NCI-H1436 treated with DMSO at 0.1 percent for 48 hours (cell line): ENCODE measurements at regions not wholly inside any gene's neighbourhood (a gene's known extent, or its start where the extent isn't known, plus 50 kb on each side); places are given as distances from the start of the nearest gene placed in this dataset.

Experiments used
- DNase-seq: peaks from one replicate; lab custom pipeline; 2025; lab: John Stamatoyannopoulos, UW

DNA sequence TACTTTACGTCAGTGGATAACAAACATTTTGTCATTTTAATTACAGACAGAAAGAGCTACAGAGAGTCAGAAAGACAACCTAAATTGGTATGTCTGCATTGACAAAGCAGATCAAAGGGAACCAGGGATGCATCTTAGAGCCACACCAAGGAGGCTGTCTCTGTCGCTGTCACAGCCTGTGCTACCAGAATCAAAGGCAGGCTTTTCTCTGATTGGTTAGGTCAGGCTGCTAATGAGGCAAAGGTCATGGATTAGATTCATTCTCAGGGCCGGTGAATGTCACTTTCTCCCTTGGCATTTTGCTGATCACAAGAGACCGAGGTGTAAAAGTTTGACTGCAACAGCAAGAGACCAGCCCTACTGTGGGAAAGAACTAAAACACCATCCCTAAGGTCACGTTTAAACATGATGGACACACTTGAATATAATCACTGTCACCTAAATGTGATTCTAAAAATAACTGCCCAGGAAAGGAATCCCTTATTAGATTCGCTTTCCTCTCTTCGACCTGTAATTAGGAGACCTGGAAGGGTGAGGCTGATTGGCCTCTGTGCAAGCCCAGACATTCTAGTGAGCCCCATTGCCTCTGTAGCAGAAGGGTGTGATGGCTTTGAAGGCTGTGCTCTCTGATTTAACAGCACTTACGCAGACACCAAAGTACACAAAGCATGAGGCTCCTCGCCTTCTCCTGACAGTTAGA lies 314.4 kb upstream of the NBEA start:
- DNase-seq: no peak

DNA sequence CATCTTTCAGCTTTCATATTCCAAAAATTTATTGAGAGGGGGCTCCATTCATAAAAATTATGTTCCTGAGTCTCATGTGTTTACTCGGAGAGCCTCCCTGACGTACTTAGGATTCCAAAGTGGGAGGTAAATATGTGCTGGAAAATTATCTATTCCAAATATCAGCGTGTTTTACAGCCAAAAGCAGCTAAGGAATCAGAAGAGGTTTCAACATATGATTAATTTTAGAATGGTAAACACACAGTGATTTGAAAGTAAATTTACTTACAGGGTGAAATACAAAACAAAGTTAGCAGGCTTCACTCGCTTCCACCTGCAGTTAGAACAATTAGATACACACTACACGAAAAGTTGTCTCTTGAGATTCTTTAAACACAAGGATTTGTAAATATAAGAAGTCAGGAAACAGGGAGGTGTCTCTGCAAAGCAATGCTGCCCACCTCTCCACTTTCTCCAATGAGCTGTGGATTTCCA lies 313.8 kb upstream of the NBEA start:
- DNase-seq: no peak

DNA sequence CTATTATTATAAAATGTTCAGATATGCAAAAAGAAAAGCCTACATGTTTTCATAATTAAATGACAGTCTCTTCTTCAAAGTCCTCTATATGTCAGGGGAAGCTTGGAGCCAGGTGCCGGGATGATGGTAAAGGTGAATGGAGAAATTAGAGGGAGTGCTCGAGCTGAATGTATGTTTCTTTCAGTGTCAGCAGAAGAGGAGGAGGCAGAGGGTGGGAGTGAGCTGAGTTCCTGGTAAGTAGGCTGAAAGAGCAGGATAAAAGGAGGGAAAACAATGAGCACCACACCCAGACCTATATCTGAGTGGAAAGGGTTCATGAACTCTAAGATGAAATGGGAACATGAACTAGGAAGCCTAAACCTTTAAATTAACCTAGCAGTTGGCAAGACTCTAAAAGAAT lies 307.6 kb upstream of the NBEA start:
- DNase-seq: no peak

DNA sequence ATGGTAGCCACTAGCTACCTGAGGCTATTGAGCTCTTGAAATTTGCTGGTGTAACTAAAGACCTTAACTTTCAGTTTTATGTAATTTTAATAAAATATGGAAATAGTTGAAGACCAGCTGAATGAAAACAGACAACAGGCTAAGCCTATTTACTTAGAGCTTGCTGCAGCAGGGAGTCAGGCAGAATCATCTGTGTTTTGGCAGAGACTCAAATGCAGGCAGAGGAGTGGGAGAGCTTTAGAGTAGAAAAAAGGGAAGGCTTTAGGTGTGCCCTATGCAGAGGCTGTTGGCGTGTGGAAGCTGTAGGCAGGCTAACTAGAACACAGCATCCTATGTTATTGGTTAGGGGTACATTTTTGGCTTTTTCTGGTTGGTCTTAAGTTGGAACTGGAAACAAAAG lies 304.9 kb upstream of the NBEA start:
- no peak for DNase-seq

DNA sequence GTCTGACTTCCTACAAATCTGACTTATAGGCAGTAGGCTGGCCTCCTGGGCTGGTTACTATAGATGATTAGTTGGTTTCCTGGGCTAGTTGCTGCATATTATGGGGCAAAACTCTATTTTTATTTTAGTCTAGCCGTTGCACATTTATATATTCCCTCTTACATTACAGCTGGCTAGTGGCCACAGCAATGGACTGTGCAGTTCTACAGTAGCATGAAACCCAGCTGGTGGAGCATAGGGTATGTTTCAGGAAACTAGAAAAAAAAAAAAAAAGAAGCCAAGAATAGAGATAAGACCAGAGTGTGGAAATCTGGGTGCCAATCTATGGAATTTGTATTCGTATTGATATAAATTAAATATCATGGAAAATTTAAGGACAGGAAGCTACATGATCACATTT lies 304.4 kb upstream of the NBEA start:
- no peak for DNase-seq

DNA sequence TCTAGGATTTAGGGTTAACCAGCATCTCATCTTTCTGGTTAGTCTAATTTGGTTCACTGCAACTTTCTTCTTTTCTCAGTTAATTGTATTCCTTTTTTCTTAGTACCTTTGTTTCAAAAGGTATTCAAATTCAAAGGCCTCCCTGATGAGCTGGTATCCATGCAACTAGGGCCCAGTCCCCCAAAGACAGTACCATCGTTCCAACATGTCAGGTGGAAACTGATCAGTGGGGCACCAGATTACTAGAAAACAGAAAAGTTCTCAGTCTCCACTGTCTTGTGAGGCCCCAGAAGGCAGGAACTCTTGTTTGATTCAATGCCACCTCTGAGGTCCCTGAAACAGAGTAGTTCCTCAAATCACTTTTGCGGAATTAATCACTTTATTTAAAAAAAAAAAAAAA lies 303.2 kb upstream of the NBEA start:
- DNase-seq: no peak

DNA sequence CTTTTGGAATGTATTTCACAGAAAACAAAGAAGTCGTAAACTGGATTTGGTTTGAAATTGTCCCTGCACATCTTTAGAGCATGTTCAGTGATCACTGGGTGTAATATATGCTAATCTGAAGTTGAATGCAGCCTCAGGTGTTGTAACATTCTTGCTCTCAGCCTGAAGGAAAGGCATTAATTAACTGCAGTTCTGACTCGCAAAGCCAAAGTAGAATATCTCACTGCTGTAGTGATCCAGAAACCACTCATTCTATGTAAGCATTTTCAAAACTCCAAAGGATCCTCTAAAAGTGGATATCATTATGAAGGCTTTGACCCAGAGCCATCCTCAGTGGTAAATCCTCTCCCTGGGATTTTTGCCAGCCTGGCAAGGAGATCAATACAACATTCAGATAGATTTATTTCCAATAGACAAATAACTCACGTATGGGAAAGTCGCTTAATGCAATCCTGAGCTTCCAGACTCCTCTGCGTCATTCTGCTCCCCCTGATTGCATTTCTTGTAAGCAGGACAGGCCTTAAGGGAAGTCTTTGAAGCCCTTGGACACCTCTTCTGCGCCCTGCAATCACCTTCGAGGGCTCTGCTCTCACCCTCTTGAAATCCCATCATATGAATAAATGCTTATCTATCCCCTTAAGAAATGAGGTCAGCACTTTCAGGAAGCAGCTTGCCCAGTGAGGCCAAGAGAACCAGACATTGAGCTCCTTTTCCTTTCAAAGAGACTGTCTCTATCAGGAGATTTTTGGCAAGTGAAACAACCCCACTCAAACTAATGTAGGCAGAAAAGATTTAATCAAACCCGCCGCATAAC lies 301.7 kb upstream of the NBEA start:
- DNase-seq: no peak

DNA sequence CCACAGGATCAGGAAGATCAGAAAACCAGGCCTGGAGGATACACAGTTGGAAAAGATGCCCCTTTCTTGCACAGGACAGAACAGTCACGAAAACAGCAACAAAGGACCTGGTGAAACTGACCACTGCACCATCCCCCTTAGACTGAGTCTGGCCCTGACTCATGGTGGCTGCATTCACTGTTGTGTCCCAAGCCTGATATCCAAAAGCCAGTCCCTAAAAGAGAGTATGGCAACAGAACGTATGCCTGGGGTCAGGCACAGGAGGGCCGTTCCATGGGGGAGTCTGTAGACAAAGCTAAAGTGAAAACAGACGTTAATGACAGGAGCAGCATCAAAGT lies 301.1 kb upstream of the NBEA start:
- no peak for DNase-seq

DNA sequence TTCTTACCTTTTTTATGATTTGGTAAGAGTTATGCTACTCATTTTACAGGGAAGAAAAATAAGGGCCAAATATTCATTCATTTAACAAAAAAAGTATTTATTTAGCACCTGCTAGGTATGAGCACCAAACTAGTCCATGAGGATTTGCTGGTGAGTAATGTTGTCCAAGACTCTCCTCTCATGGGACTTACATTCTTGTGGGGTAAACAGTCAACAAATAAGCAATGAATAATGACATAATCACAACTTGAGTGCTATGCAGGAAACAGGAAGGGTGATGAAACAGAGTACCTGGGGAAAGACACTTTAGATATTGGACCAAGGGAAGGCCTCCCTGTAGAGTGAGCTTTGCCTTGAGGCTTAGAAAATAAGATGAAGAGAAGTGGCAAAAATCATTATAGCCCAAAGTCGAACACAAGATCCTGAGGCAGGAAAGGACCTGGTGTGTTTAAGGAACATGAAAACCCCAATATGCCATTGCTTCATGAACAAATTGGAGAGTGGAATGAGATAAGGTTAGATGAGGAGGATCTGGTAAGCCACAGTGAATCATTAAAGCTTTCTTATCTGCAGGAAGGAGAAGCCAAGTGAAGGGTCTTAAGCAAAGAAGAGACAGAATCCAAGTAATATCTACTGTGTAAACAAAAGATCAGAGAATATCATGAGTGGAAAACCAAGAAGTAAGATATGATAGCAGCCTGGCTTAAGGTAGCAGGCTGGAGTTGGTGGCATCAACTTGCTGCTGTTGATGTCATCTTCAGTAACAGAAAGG lies 294.5 kb upstream of the NBEA start:
- no peak for DNase-seq

DNA sequence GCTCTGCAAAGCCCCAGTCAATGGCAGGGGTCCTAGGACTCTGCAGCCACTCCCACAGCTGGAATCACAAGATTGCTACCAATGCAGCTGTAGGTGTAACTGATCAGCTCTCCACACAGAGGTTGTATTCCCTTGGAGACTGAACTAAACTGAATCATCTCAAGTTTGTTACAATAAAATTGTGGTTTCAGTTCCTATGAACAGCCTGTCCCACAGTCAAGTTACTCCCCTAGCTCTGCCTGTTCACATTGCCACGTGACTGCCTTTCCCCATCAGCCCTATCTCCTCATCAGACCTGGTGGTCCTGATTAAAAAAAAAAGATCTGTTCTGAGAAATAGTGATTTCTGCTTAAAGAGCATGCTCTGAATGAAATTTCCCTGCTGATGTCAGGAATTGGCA lies 287.9 kb upstream of the NBEA start:
- DNase-seq: no peak

DNA sequence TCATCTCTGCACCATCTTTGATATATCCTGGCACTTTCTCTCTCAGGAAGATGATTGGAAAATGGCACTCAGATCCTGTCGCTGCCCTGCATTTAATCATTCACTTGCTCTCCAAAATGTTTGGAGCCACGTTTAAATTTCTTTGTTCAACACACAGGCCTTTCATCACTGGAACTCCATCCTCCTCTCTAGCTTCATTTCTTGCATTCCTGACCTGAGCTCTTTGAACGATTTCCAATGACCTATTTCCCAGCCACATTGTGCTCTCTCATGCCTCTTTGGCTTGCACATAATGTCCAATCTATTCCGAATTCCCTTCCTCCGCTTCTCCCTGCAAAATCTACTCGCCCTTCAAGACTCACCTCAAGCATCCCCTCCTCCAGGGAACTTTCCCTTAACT lies 287.4 kb upstream of the NBEA start:
- DNase-seq: no peak

DNA sequence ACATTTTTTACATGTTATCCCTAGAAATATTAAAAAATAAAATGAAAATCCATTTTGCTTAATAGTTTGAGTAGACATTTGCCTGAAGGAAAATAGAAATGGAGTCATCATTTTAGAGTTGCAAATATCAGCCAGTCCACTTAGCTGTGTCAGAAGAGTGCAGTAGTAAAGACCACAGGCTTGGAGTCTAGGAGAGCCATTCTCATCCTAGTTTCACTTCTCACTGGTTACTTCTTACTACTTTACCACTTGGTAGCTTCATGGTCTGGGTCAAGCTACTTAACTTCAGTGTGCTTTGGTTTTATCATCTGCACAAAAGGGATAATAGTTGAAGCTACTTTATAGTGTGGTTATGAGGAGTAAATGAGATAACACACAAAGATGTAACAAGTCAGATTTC lies 286.5 kb upstream of the NBEA start:
- no peak for DNase-seq

DNA sequence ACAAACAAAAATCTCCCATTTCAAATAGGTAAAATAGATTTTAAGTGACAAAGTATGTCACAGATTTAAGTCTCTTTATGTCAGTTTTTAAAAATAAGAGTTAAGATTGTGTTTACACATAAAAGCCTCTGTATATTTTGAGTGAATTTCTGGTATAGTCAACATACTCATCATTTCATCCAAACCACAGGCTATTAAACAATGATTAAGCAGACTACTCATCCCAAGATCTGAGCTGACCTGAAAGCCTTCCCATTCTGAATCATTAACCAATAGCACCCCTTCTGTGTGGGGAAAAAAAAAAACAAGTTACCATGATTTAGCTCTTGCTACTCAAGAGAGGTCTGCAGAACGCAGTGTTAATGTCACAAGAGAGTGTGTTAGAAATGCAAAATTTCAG lies 284.4 kb upstream of the NBEA start:
- DNase-seq: no peak

DNA sequence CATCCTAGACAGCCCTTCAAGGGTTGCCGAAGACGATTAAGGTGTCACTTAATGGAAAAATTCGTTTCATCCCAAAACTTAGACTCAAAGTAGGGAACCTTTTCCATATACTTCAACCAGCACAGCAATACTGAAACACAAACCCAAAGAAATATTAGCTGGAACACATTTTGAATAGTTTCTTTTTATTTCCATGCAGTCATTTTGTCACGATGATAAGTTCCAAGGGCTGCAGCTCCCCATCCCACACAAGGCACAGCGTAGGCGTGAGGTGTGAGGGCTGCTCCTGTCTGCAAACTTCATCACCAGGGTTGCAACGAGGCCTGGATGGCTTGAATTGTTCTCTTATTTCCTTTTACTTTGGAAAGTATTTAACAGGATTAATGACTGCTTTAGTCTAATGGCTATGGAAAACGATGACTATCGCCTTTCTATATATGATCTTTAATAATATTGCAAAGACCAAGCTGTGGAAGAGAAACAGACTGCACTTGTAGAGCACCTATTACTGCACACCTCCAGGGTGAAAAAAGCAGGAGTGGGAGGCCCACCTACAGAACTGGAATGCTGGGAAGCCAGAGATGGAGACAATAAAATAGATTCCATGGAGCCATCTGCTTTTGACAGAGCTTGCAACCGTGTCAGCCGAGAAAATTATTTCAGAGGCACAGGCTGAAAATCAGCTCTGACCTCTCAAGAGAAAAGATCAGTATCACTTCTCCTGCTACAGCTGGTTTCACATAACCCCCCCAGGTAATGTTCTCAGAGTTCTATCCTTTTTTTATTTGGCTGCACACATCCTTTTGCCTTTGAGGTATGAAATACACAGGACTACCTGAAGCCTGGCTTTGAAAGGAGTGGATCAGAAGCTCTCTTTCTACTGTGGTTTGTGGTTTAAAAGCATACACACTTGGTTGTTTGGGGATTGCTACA lies 274.5 kb upstream of the NBEA start:
- no peak for DNase-seq

DNA sequence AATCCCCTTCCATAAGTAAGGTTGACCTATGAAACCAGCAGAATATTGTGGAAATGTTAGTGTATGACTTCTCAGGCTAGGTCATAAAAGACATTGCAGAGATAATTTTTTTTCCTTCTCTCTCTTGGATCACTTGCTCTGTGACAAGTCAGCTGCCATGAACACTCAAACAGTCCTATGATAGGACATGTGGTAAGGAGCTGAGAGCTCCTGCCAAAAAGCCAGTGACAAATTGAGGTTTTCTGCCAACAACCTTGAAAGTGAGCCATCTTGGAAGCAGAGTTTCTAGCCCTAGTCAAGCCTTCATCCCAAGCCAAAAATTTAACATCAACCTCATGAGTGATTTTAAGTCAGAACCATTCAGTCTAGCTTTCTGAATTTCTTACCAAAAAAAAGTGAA lies 270.9 kb upstream of the NBEA start:
- DNase-seq: no peak

DNA sequence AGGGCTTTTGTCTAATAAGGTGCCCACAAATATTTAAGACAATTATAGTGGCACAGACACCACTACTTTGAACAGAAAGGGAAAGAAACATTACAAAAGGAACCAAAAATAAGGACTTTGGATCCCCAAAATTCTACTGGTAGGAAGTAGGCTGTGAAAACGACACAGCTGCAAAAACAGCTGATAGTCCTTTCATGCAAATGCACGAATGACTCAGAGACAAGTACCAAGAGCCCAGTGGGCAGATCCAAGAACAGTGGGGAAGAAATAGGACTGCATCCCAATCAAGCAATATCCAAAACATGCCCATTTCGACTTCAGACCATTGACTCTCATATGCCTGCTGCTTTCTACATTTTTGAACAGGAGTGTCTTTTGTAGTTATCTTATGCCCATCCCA lies 269.4 kb upstream of the NBEA start:
- DNase-seq: no peak

DNA sequence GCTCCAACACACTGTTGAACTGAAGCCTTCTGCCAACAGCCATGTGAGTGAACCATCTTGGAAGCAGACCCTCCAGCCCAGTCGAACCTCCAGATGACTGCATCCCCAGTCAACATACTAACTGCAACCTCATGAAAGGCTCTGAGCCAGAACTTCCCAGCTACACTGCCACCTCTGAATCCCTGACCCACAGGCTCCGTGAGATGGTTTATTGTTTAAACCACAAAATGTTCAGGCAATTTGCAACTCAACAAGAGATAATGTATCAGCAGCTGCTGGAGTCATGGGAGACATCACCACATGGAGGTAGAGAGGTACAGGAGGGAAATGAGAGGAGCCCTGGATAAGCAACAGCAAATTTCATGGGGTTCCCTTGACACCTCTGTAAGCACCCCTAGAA lies 266.4 kb upstream of the NBEA start:
- DNase-seq: no peak

DNA sequence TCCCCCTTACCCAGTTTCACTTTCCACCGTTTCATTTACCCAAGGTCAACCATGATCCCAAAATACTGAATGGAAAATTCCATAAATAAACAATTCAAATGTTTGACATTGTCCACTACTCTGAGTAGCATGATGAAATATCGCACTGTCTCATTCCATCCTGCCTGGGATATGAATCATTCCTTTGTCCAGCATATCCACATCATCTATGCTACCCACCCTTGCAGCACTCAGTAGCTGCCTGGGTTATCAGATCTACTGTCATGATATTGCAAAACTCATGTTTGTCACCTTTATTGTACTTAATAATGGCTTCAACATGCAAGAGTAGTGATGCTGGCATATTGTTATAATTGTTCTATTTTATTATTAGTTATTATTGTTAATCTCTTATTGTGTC lies 263.9 kb upstream of the NBEA start:
- no peak for DNase-seq

DNA sequence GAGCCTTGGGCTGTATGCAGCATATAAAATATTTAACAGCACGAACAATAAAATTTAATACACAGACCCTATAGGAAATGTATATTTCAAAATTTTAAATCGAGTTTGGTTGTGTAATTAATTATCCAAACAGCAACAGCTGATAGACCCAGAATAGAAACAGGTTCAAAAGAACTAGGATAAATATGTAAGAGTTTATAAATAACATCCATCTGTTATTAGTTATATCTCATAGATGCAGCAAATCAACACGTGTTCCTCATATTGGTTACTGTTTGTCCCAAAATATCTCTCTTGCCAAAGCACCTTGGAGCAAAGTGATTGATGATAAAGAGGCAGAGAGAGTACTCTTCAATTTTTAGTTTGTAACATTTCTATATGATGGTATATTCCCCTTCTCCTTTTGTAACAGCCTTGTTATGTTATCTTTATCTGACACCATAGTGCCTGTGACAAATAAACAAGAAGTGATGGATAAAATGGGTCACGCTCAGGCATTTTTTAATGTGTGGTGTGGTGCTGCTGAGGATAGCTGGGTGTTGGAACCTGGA lies 260.6 kb upstream of the NBEA start:
- no peak for DNase-seq

DNA sequence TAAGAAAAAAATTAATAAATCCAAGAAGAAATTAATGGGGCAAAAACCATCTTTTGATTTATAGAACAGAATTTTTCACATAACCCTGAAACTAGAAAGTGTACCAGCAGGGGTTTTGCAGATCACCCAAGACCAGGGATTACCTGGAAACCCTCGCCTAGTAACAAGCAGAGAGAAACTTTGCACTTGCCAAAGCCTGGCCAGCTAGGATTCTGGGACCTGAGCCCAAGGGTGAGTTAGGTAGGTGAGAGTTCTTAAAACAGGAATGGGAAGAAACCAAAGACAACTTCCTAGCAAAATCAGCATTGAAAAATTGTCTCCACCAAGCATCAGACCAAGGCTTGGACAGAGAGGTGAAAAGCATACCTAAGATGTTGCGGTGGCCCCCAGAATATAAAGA lies 247.0 kb upstream of the NBEA start:
- DNase-seq: no peak

DNA sequence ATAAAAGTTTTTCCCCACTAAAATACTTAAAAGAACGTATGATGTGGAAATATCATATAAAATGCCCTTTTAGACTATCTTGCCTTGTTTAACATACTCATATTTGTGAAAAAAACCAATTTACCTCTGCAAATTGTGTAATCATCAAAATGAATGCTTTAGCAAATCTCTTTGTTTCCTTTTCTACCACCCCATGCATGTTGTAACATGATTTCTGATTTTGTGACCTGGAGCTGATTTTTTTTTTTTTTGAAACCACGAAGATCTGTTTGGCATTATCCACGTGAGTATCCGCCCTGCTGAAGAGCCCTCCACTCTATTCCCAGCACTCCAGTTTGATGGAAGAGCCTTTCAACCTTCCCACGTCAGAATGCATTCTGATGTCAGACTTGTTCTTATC lies 245.8 kb upstream of the NBEA start:
- DNase-seq: no peak

DNA sequence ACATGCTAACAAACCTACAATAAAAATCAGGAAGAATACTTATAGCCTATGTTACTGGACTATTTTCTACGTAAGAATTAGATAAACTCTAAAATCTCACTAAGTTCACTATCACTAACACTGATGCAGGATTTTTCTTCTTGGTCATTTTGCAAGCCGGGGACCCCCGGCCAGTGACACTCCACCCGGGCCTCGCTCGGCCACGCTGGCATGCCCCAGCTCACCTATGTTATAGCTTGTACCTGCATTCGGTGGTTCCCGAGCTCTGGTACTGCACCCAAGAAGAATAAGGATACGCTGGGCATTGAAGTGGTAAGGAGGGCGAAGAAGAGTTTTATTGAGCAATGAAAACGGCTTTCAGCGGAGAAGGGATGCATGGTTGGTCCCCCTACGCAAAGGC lies 245.3 kb upstream of the NBEA start:
- DNase-seq: no peak
